ENCODE measurements at regions not wholly inside any gene's neighbourhood (a gene's known extent, or its start where the extent isn't known, plus 50 kb on each side); places are given as distances from the start of the nearest gene placed in this dataset.

GRCh38 chr18:45384962-45385315 lies 230.3 kb upstream of the SLC14A2 start:
- no peaks in the 10 kb centered on the region for H4K20me1 ChIP-seq (ENCODE audit: insufficient read depth)
- no peak overlapping the region for H3K4me2 ChIP-seq
- 79% methylated on average over 9 of the region's 9 CpGs for WGBS (ENCODE audit: low lambda C conversion rate)
- no peak overlapping the region for H3K4me3 ChIP-seq (ENCODE audit: low read depth in 2 of 2, low read length in 1 of 2)
- no peak for DNase-seq
- no peaks in the 10 kb centered on the region for H3K9me2 ChIP-seq
- H2AFZ ChIP-seq (ENCODE audit: low read depth) = no peak overlapping the region; the same call in 1 of the 2 replicates
- H3K79me2 ChIP-seq (ENCODE audit: insufficient read depth) = no peaks in the 10 kb centered on the region
- no peaks in the 10 kb centered on the region for H3K36me3 ChIP-seq (replicated peaks in 1 of 2; ENCODE audit: control insufficient read depth in 1 of 2, insufficient read depth in 2 of 2, low read length in 1 of 2)
- H3K27ac ChIP-seq (ENCODE audit: low read depth in 2 of 2, low read length in 1 of 2) = no peak overlapping the region
- H3K4me1 ChIP-seq (ENCODE audit: control insufficient read depth in 1 of 2, insufficient read depth in 2 of 2, low read depth in 1 of 2, low read length in 1 of 2) = peaks cover 0 to 2% of the 10 kb centered on the region in 2 experiments; a peak in 1 of 4 replicates
- CTCF ChIA-PET = interaction anchor here (0.6 to 6.6 kb wide), 48 partner anchors 8 to 1763 kb away, joined by 3 to 72 read pairs (median 4); no protein-coding TSS in a partner anchor
- no peaks in the 10 kb centered on the region for H3K9me3 ChIP-seq
- no peak for TF ChIP-seq FOXM1 (IDR thresholded peaks at IDR 0.05; ENCODE audit: low read depth)
- POLR2A ChIA-PET = no interaction called here
- no peaks in the 10 kb centered on the region for H3K27me3 ChIP-seq (ENCODE audit: insufficient read depth)
- H3K9ac ChIP-seq = no peak overlapping the region
- H3F3A ChIP-seq (replicated peaks; ENCODE audit: insufficient read depth) = no peaks in the 10 kb centered on the region

- Histone ChIP-seq H3K4me3 (ENCODE audit: low read depth in 2 of 2, low read length in 1 of 2) (no peak overlapping the region), H3K36me3 (replicated peaks in 1 of 2; ENCODE audit: control insufficient read depth in 1 of 2, insufficient read depth in 2 of 2, low read length in 1 of 2) (no peaks in the 10 kb centered on the region), H3K4me1 (ENCODE audit: control insufficient read depth in 1 of 2, insufficient read depth in 2 of 2, low read depth in 1 of 2, low read length in 1 of 2) (peaks cover 0 to 2% of the 10 kb centered on the region in 2 experiments; a peak in 1 of 4 replicates), H3F3A (replicated peaks; ENCODE audit: insufficient read depth) (no peaks in the 10 kb centered on the region), H3K9me2 (no peaks in the 10 kb centered on the region), H3K9ac (no peak overlapping the region), H3K27me3 (ENCODE audit: insufficient read depth) (no peaks in the 10 kb centered on the region), H4K20me1 (ENCODE audit: insufficient read depth) (no peaks in the 10 kb centered on the region), H3K4me2 (no peak overlapping the region), H2AFZ (ENCODE audit: low read depth) (no peak overlapping the region), H3K27ac (ENCODE audit: low read depth in 2 of 2, low read length in 1 of 2) (no peak overlapping the region), H3K79me2 (ENCODE audit: insufficient read depth) (no peaks in the 10 kb centered on the region), H3K9me3 (no peaks in the 10 kb centered on the region)
- POLR2A ChIA-PET = no interaction called here
- peak; percentile 39 for DNase-seq
- CTCF ChIA-PET = interaction anchor here (0.6 to 6.6 kb wide), 22 partner anchors 11 to 1764 kb away, joined by 3 to 72 read pairs (median 4); no protein-coding TSS in a partner anchor
- 74% methylated on average over 7 of the region's 7 CpGs for WGBS (ENCODE audit: low lambda C conversion rate)
- TF ChIP-seq NFIC (IDR thresholded peaks at IDR 0.05; ENCODE audit: borderline replicate concordance) = no peak
- no peak for TF ChIP-seq FOXM1 (IDR thresholded peaks at IDR 0.05; ENCODE audit: low read depth)
- TF ChIP-seq RAD21 (IDR thresholded peaks at IDR 0.05; ENCODE audit: low read length) = peak; percentile 79
- TF ChIP-seq, protein P1, sequence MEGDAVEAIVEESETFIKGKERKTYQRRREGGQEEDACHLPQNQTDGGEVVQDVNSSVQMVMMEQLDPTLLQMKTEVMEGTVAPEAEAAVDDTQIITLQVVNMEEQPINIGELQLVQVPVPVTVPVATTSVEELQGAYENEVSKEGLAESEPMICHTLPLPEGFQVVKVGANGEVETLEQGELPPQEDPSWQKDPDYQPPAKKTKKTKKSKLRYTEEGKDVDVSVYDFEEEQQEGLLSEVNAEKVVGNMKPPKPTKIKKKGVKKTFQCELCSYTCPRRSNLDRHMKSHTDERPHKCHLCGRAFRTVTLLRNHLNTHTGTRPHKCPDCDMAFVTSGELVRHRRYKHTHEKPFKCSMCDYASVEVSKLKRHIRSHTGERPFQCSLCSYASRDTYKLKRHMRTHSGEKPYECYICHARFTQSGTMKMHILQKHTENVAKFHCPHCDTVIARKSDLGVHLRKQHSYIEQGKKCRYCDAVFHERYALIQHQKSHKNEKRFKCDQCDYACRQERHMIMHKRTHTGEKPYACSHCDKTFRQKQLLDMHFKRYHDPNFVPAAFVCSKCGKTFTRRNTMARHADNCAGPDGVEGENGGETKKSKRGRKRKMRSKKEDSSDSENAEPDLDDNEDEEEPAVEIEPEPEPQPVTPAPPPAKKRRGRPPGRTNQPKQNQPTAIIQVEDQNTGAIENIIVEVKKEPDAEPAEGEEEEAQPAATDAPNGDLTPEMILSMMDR (IDR thresholded peaks at IDR 0.05) = peak; percentile 68
- TF ChIP-seq EP300 (IDR thresholded peaks at IDR 0.05; ENCODE audit: borderline replicate concordance in 1 of 2, low read depth in 1 of 2, low read length in 1 of 2) = no peak
- TF ChIP-seq POLR2AphosphoS5 (IDR thresholded peaks at IDR 0.05; ENCODE audit: low read depth, low read length) = no peak
- TF ChIP-seq, protein P2, sequence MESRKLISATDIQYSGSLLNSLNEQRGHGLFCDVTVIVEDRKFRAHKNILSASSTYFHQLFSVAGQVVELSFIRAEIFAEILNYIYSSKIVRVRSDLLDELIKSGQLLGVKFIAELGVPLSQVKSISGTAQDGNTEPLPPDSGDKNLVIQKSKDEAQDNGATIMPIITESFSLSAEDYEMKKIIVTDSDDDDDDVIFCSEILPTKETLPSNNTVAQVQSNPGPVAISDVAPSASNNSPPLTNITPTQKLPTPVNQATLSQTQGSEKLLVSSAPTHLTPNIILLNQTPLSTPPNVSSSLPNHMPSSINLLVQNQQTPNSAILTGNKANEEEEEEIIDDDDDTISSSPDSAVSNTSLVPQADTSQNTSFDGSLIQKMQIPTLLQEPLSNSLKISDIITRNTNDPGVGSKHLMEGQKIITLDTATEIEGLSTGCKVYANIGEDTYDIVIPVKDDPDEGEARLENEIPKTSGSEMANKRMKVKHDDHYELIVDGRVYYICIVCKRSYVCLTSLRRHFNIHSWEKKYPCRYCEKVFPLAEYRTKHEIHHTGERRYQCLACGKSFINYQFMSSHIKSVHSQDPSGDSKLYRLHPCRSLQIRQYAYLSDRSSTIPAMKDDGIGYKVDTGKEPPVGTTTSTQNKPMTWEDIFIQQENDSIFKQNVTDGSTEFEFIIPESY (IDR thresholded peaks at IDR 0.05; ENCODE audit: borderline replicate concordance, low read depth) = no peak
- TF ChIP-seq SMC3 (IDR thresholded peaks at IDR 0.05; ENCODE audit: low read depth, low read length) = peak; percentile 59
- no peak for TF ChIP-seq GABPA (IDR thresholded peaks at IDR 0.05; ENCODE audit: low read depth)
- no peak for TF ChIP-seq GATA2 (CRISPR knock-in tag; IDR thresholded peaks at IDR 0.05)
- no peak for TF ChIP-seq CHD2 (IDR thresholded peaks at IDR 0.05; ENCODE audit: low read length, partially characterized antibody)
- no peak for TF ChIP-seq RFX5 (IDR thresholded peaks at IDR 0.05; ENCODE audit: low read length)
These were observed 229.1 kb upstream of the SLC14A2 start for GRCh38 chr18:45386041-45386655.

Data from SK-N-SH (cell line).